ENCODE measurements at regions not wholly inside any gene's neighbourhood (a gene's known extent, or its start where the extent isn't known, plus 50 kb on each side); places are given as distances from the start of the nearest gene placed in this dataset.
"Not testable (repeated sequence)": the region's sequence is repeated elsewhere in the genome, so short reads cannot be mapped to it uniquely, and the experiment has no call there.

DNA sequence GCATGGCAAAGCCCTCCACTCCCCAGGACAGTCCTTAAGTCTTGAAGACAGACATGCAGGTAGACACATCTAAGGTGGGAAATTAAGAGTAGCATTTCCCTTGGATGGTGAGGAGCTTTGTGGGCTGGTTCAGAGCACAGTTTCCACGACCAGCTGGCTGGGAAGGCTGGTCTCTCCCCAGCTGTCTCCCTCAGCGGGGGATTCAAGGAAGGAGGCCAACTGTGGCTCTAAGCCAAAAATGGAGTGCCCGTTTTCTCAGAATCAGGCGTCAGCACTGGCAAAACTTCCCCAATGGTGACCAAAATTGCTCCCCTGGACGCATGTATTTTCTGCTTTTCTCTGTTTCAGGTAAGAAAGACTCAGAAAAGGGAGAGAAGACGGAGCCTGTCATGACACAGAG, 230.6 kb upstream of the FZD8 start:
- H3K27me3 ChIP-seq (ENCODE audit: insufficient read depth, low read depth, severe bottlenecking): no peaks in the 10 kb centered on the region
- peak overlapping the region; percentile 71 for H3K27ac ChIP-seq
- no peaks in the 10 kb centered on the region for H3K36me3 ChIP-seq
- DNase-seq: peak; percentile 31
- no peak overlapping the region for H3K4me3 ChIP-seq (ENCODE audit: low read depth, low read length)
- H3K9me3 ChIP-seq (ENCODE audit: severe bottlenecking): peaks cover 2% of the 10 kb centered on the region
- TF ChIP-seq CTCF (IDR thresholded peaks at IDR 0.05; ENCODE audit: low read depth, low read length): no peak

- Histone ChIP-seq H3K27me3 (ENCODE audit: insufficient read depth, low read depth, severe bottlenecking) (no peaks in the 10 kb centered on the region), H3K36me3 (no peaks in the 10 kb centered on the region), H3K4me3 (ENCODE audit: low read depth, low read length) (no peak overlapping the region), H3K27ac (no peak overlapping the region), H3K9me3 (ENCODE audit: severe bottlenecking) (peaks cover 2% of the 10 kb centered on the region)
- TF ChIP-seq CTCF (IDR thresholded peaks at IDR 0.05; ENCODE audit: low read depth, low read length): no peak
- no peak for DNase-seq
Observed at GRCh38 chr10:35870665-35871310, 228.7 kb upstream of the FZD8 start.

GRCh38 chr10:35858676-35859283, 216.7 kb upstream of the FZD8 start:
- DNase-seq; H3K9me3 ChIP-seq (ENCODE audit: severe bottlenecking); H3K36me3 ChIP-seq; H3K4me3 ChIP-seq (ENCODE audit: low read depth, low read length); H3K27ac ChIP-seq; H3K27me3 ChIP-seq (ENCODE audit: insufficient read depth, low read depth, severe bottlenecking): not testable (repeated sequence)

DNA sequence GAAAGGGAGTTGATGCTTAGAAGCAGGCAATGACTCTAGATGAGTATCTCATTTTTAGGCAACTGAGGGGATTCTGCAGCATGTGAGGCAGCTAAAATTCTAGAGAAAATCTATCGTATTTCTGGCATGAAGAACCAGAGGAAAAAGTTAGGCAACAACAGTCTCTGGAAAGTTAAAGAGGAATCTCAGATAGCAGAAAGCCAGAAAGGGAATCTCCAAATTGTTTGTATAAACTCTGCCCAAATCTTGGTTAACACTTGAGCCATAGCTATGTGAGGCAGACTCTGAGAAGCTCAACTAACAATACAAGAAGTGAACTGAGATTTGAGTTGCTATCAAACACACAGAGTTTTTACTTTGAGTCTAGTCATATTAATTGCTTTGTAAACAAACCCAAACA, 215.8 kb upstream of the FZD8 start:
- DNase-seq: no peak
- no peaks in the 10 kb centered on the region for H3K36me3 ChIP-seq
- peaks cover 4% of the 10 kb centered on the region for H3K9me3 ChIP-seq (ENCODE audit: severe bottlenecking)
- no peak for TF ChIP-seq CTCF (IDR thresholded peaks at IDR 0.05; ENCODE audit: low read depth, low read length)
- no peak overlapping the region for H3K4me3 ChIP-seq (ENCODE audit: low read depth, low read length)
- H3K27ac ChIP-seq: no peak overlapping the region
- H3K27me3 ChIP-seq (ENCODE audit: insufficient read depth, low read depth, severe bottlenecking): no peaks in the 10 kb centered on the region

DNA sequence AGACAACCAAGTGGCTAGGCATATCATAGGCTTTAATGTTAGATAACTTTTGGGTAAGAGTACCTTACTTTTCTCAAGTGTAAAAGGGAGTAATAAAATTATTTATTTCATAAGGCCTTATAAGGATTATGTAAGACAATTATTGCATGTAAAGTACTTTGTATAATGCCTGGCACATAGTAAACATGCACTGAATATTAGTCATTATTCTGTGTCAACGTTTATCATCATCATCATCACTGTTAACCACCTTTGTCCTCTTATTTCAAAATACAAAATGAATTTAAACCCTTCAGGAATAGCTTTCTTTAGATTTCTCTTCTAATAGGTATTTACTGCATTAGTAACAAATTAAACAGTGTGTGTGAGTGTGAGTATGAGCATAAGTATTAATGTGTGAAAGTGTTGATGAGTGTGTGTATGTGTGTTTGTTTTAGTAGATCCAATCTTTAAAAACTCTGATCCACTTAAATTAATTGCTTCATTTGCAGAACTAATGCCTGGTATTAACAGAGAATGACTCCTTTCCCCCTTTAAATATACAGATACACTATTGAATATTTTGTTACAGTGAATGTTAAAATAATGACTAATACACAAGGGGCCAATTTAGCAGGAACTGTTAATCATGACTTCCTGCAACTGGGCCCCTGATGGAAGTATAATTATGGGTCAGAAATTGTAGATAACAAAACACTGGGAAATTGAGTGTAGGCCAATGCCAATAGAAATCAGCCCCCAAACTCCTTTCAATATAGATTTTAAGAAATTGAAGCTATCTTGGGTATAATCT, 213.3 kb upstream of the FZD8 start:
- no peak for TF ChIP-seq CTCF (IDR thresholded peaks at IDR 0.05; ENCODE audit: low read depth, low read length)
- DNase-seq: no peak
- no peaks in the 10 kb centered on the region for H3K27me3 ChIP-seq (ENCODE audit: insufficient read depth, low read depth, severe bottlenecking)

GRCh38 chr10:35854661-35855060, 212.6 kb upstream of the FZD8 start:
- TF ChIP-seq CTCF (IDR thresholded peaks at IDR 0.05; ENCODE audit: low read depth, low read length): no peak
- peak overlapping the region; percentile 2; the same call in 1 of the 2 replicates for H3K27ac ChIP-seq

More for the DNA sequence above, 213.3 kb upstream of the FZD8 start:
- H3K36me3 ChIP-seq: no peaks in the 10 kb centered on the region
- peaks cover 4% of the 10 kb centered on the region for H3K9me3 ChIP-seq (ENCODE audit: severe bottlenecking)
- no peak overlapping the region for H3K4me3 ChIP-seq (ENCODE audit: low read depth, low read length)
- H3K27ac ChIP-seq: no peak overlapping the region

More at GRCh38 chr10:35854661-35855060, 212.6 kb upstream of the FZD8 start:
- DNase-seq: no peak
- Histone ChIP-seq H3K27me3 (ENCODE audit: insufficient read depth, low read depth, severe bottlenecking) (no peaks in the 10 kb centered on the region), H3K9me3 (ENCODE audit: severe bottlenecking) (peaks cover 4% of the 10 kb centered on the region), H3K36me3 (no peaks in the 10 kb centered on the region), H3K4me3 (ENCODE audit: low read depth, low read length) (no peak overlapping the region)
